Thoracic aorta (tissue), 2 donors: ENCODE measurements at regions not wholly inside any gene's neighbourhood (a gene's known extent, or its start where the extent isn't known, plus 50 kb on each side); places are given as distances from the start of the nearest gene placed in this dataset.

ENCODE experiments used
- ATAC-seq: fragments of 150-250 bp; one replicate; pipeline ENCODE4 v1.8.0; 2017; ENCODE audit warnings: low read depth; ENCODE audit not compliant: insufficient number of reproducible peaks, low FRiP score
- DNase-seq: peaks from one replicate; pipeline ENCODE4 v3.0.0-alpha.2; 2020; ENCODE audit warnings: low spot score
- H3K27ac ChIP-seq, 2 donors: fragments of 200-600 bp; sonication (generic); 1 replicate in 1 of 2; 2 replicates in 1 of 2; pipeline ENCODE4 v1.5.1; 2016; ENCODE audit warnings: mild to moderate bottlenecking in 2 of 2, moderate library complexity in 2 of 2
- H3K27me3 ChIP-seq: fragments of 200-600 bp; sonication (generic); replicated peaks from 2 replicates; pipeline ENCODE4 v1.6.0; 2016; ENCODE audit warnings: mild to moderate bottlenecking; ENCODE audit not compliant: insufficient read depth
- H3K36me3 ChIP-seq: fragments of 200-600 bp; sonication (generic); one replicate; pipeline ENCODE4 v1.5.1; 2016
- H3K4me1 ChIP-seq, 2 donors: fragments of 200-600 bp; sonication (generic); 1 replicate in 1 of 2; 2 replicates in 1 of 2; pipeline versions ENCODE4 v1.5.1 to v1.6.0; 2016; ENCODE audit warnings: low read depth in 2 of 2, mild to moderate bottlenecking in 1 of 2; ENCODE audit not compliant: control insufficient read depth in 1 of 2
- H3K4me3 ChIP-seq: fragments of 200-600 bp; sonication (generic); 2 replicates; pipeline ENCODE4 v1.5.1; 2016; ENCODE audit warnings: mild to moderate bottlenecking
- H3K9me3 ChIP-seq: fragments of 200-600 bp; sonication (generic); 2 replicates; pipeline ENCODE4 v1.5.1; 2016
- CTCF ChIP-seq: fragments of 200-600 bp; sonication (generic); IDR thresholded peaks from one replicate; pipeline ENCODE4 v1.5.1; 2019; ENCODE audit warnings: antibody characterized with exemption

- Histone ChIP-seq H3K36me3 (no peaks in the 10 kb centered on the region), H3K9me3 (no peaks in the 10 kb centered on the region), H3K4me3 (no peak overlapping the region), H3K27ac (no peak overlapping the region), H3K4me1 (peaks cover 0 to 5% of the 10 kb centered on the region in 2 donors), H3K27me3 (no peaks in the 10 kb centered on the region)
- no peak for DNase-seq
- TF ChIP-seq CTCF: no peak
- ATAC-seq: no peak
Measured at GRCh38 chr9:88270413-88270812, 117.8 kb upstream of the SPIN1 start.

GRCh38 chr9:88268886-88269285, 119.4 kb upstream of the SPIN1 start:
- Histone ChIP-seq H3K27ac (no peak overlapping the region), H3K4me3 (no peak overlapping the region), H3K36me3 (no peaks in the 10 kb centered on the region), H3K4me1 (peaks cover 0 to 5% of the 10 kb centered on the region in 2 donors), H3K9me3 (no peaks in the 10 kb centered on the region), H3K27me3 (no peaks in the 10 kb centered on the region)
- TF ChIP-seq CTCF: no peak
- ATAC-seq: no peak
- DNase-seq: no peak

- no peak for ATAC-seq
- no peak overlapping the region for H3K27ac ChIP-seq
- no peaks in the 10 kb centered on the region for H3K9me3 ChIP-seq
- peaks cover 0 to 5% of the 10 kb centered on the region in 2 donors for H3K4me1 ChIP-seq
- no peak for TF ChIP-seq CTCF
- no peaks in the 10 kb centered on the region for H3K27me3 ChIP-seq
- DNase-seq: no peak
- H3K4me3 ChIP-seq: no peak overlapping the region
- no peaks in the 10 kb centered on the region for H3K36me3 ChIP-seq
Measured at GRCh38 chr9:88267283-88267682, 121.0 kb upstream of the SPIN1 start.

- no peak overlapping the region for H3K27ac ChIP-seq
- ATAC-seq (no peak), DNase-seq (no peak)
- no peaks in the 10 kb centered on the region for H3K27me3 ChIP-seq
- H3K36me3 ChIP-seq: no peaks in the 10 kb centered on the region
- no peaks in the 10 kb centered on the region for H3K9me3 ChIP-seq
- no peak overlapping the region for H3K4me3 ChIP-seq
- no peak for TF ChIP-seq CTCF
- peaks cover 0 to 5% of the 10 kb centered on the region in 2 donors for H3K4me1 ChIP-seq
Measured at GRCh38 chr9:88266416-88266815, 121.8 kb upstream of the SPIN1 start.

- no peak for ATAC-seq
Measured at GRCh38 chr9:88259001-88259400, 120.7 kb upstream of the SPATA31C2 start.

More at GRCh38 chr9:88259001-88259400, 120.7 kb upstream of the SPATA31C2 start:
- no peak for DNase-seq
- peaks cover 0 to 20% of the 10 kb centered on the region in 2 donors for H3K4me1 ChIP-seq
- no peaks in the 10 kb centered on the region for H3K9me3 ChIP-seq
- H3K4me3 ChIP-seq: peak overlapping the region; percentile 0
- TF ChIP-seq CTCF: no peak
- no peaks in the 10 kb centered on the region for H3K27me3 ChIP-seq
- H3K27ac ChIP-seq: no peak overlapping the region
- no peaks in the 10 kb centered on the region for H3K36me3 ChIP-seq
